ENCODE measurements at regions not wholly inside any gene's neighbourhood (a gene's known extent, or its start where the extent isn't known, plus 50 kb on each side); places are given as distances from the start of the nearest gene placed in this dataset.

DNA sequence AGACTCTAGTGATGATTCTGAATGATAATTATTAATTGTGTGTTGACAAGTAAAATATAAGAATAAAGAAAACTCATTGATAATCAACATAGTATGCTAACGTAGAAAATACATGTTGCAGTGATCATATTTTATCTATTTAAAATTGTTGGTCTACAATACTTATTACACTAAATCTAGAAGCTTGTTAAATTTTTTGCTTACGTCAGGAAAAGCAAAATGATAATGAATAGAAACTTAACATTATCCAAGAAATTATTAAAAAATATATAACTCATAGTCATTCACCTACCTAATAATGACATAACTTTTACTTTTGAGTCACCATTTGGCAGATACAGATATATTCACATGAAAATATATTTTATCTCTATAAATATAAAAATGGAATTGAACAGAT, 984.1 kb downstream of the PLOD2 start:
- Histone ChIP-seq H3K4me3 (ENCODE audit: low read length) (no peak overlapping the region), H3K9me3 (ENCODE audit: low read length) (peaks cover 6% of the 10 kb centered on the region; the same call in 1 of the 2 replicates), H3K27me3 (ENCODE audit: low read length) (no peaks in the 10 kb centered on the region), H3K9ac (ENCODE audit: low read length) (no peak overlapping the region), H2AFZ (ENCODE audit: low read length) (no peak overlapping the region), H3K4me2 (ENCODE audit: low read depth, low read length, poor library complexity, severe bottlenecking) (no peak overlapping the region), H3K4me1 (ENCODE audit: low read length) (no peaks in the 10 kb centered on the region), H4K20me1 (ENCODE audit: insufficient read depth, low read depth, low read length) (no peaks in the 10 kb centered on the region), H3K79me2 (ENCODE audit: low read length) (no peaks in the 10 kb centered on the region), H3K27ac (ENCODE audit: low read length) (no peak overlapping the region), H3K36me3 (ENCODE audit: insufficient read depth, low read length) (no peaks in the 10 kb centered on the region), H3K9me2 (replicated peaks; ENCODE audit: insufficient read depth, low read length) (no peaks in the 10 kb centered on the region)
- DNase-seq = no peak

DNA sequence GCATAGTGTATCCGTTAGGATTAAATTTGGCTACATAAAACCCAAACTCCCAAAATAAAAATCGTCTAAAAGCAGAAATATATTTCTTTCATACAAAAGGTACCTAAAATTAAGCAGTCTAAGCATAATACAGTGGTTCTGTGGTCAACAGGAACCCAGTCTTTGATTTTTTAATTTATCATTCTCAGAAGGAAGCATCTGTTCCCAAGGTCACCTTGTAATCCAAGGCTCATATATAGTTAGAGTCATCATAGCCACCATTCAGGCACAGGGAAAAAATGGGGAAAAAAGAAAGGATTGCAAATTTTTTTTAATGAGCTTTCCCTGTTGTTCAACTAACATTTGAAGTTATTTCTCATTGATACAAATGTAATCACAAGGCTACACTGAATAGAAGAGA, 983.2 kb downstream of the PLOD2 start:
- Histone ChIP-seq H2AFZ (ENCODE audit: low read length) (no peak overlapping the region), H3K4me3 (ENCODE audit: low read length) (no peak overlapping the region), H3K79me2 (ENCODE audit: low read length) (no peaks in the 10 kb centered on the region)

DNA sequence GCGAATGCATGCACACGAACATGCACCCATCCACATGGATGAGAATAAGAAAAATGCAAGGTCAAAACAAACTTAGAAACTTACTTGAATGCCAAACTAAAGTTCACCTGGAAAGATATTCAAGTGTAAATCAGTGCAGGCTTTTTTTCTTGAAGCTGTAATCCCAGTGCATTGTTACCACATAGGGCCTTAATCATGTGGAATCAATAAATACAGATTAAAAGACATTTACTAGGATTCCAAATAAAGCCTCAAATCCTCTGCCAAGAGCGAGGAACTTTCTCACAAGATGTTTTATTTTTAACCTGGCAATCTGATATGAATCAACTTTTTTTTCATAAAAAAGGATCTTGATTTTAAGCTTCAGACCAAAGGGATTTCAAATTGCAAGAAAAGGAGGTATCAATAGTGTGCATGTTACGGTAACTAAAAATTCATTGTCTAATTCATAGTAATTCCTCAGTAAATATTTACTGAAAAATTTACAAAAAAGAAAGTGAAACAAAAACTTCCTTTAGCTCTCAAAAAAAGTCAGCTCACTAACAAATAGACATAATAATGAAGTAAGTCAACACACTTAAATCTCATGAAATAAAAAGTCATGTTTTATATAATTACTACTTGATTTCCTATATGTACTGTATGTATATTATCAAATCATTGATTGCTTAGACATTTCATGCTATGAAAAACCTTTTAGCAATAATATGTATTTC, 978.6 kb downstream of the PLOD2 start:
- H3K27ac ChIP-seq (ENCODE audit: low read length) = no peak overlapping the region
- no peak overlapping the region for H3K4me2 ChIP-seq (ENCODE audit: low read depth, low read length, poor library complexity, severe bottlenecking)
- H3K9ac ChIP-seq (ENCODE audit: low read length) = no peak overlapping the region
- H4K20me1 ChIP-seq (ENCODE audit: insufficient read depth, low read depth, low read length) = no peaks in the 10 kb centered on the region
- H3K9me3 ChIP-seq (ENCODE audit: low read length) = peaks cover 10% of the 10 kb centered on the region; the same call in 1 of the 2 replicates
- no peak for DNase-seq
- H3K79me2 ChIP-seq (ENCODE audit: low read length) = no peaks in the 10 kb centered on the region
- H3K27me3 ChIP-seq (ENCODE audit: low read length) = no peaks in the 10 kb centered on the region
- H3K4me1 ChIP-seq (ENCODE audit: low read length) = no peaks in the 10 kb centered on the region
- no peaks in the 10 kb centered on the region for H3K36me3 ChIP-seq (ENCODE audit: insufficient read depth, low read length)
- H3K9me2 ChIP-seq (replicated peaks; ENCODE audit: insufficient read depth, low read length) = no peaks in the 10 kb centered on the region
- H2AFZ ChIP-seq (ENCODE audit: low read length) = no peak overlapping the region
- H3K4me3 ChIP-seq (ENCODE audit: low read length) = no peak overlapping the region

More for the DNA sequence above, 983.2 kb downstream of the PLOD2 start:
- Histone ChIP-seq H3K4me1 (ENCODE audit: low read length) (no peaks in the 10 kb centered on the region), H3K27me3 (ENCODE audit: low read length) (no peaks in the 10 kb centered on the region), H3K9me3 (ENCODE audit: low read length) (peaks cover 6% of the 10 kb centered on the region; the same call in 1 of the 2 replicates), H3K9me2 (replicated peaks; ENCODE audit: insufficient read depth, low read length) (no peaks in the 10 kb centered on the region), H3K27ac (ENCODE audit: low read length) (no peak overlapping the region), H3K4me2 (ENCODE audit: low read depth, low read length, poor library complexity, severe bottlenecking) (no peak overlapping the region), H3K36me3 (ENCODE audit: insufficient read depth, low read length) (no peaks in the 10 kb centered on the region), H4K20me1 (ENCODE audit: insufficient read depth, low read depth, low read length) (no peaks in the 10 kb centered on the region), H3K9ac (ENCODE audit: low read length) (no peak overlapping the region)
- DNase-seq = no peak

DNA sequence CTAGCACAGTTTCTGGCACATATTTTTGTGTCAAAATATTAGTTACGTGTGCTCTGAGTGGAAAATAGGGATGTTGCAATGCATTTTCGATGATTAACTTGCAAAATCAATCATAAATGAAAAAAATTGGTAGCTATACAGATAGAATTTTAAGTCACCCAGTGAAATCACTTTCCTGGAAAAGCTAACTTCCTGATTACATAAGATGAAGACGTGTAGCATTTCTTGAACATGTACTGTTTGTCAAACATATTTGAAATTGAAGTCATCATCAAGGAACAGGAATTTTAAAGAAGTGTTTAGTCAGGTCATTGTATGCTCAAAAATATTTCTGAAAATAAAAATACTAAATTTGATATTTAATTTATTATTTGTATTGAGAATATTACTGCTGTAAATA, 977.7 kb downstream of the PLOD2 start:
- no peaks in the 10 kb centered on the region for H3K27me3 ChIP-seq (ENCODE audit: low read length)
- no peak overlapping the region for H3K4me2 ChIP-seq (ENCODE audit: low read depth, low read length, poor library complexity, severe bottlenecking)
- no peaks in the 10 kb centered on the region for H3K4me1 ChIP-seq (ENCODE audit: low read length)
- no peak for DNase-seq
- no peaks in the 10 kb centered on the region for H3K79me2 ChIP-seq (ENCODE audit: low read length)
- no peaks in the 10 kb centered on the region for H3K9me2 ChIP-seq (replicated peaks; ENCODE audit: insufficient read depth, low read length)
- no peak overlapping the region for H2AFZ ChIP-seq (ENCODE audit: low read length)
- no peak overlapping the region for H3K27ac ChIP-seq (ENCODE audit: low read length)
- no peaks in the 10 kb centered on the region for H4K20me1 ChIP-seq (ENCODE audit: insufficient read depth, low read depth, low read length)
- H3K4me3 ChIP-seq (ENCODE audit: low read length) = no peak overlapping the region
- H3K36me3 ChIP-seq (ENCODE audit: insufficient read depth, low read length) = no peaks in the 10 kb centered on the region
- peaks cover 10% of the 10 kb centered on the region; the same call in 1 of the 2 replicates for H3K9me3 ChIP-seq (ENCODE audit: low read length)
- no peak overlapping the region for H3K9ac ChIP-seq (ENCODE audit: low read length)

DNA sequence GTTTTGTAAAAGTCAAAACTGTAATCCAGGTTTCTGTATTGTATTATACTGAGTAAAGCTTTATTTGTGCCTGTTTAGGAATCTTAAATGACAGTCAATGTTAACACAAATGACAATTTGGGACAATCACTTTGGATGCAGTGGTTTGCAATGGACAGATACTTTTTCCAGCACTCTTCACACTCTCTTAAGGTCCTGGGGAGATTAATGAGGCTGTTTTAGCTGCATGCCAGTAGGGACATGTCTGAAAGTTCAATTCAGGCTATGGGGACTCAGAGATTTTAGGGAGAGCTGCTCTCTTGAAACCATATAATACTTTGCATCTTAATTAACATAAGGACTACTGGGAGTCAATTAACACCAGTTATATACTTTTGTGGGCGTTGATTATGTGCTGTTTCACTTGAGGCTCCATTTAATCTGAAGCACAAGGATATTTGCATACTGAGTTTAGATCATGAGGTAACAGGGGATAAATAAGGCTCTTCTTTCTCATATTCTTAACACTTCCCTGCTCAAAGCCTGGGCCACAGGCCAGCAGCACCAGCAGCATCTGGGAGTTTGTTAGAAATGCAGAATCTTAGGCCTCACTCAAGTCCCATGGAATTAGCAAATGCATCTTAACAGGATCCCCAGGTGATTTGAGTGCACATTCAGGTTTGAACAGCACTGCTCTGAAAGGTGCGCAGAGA, 972.8 kb downstream of the PLOD2 start:
- Histone ChIP-seq H3K36me3 (ENCODE audit: insufficient read depth, low read length) (no peaks in the 10 kb centered on the region), H3K79me2 (ENCODE audit: low read length) (no peaks in the 10 kb centered on the region), H3K9me3 (ENCODE audit: low read length) (peaks cover 19% of the 10 kb centered on the region), H3K4me3 (ENCODE audit: low read length) (no peak overlapping the region), H2AFZ (ENCODE audit: low read length) (no peak overlapping the region), H3K9ac (ENCODE audit: low read length) (no peak overlapping the region), H3K4me1 (ENCODE audit: low read length) (no peaks in the 10 kb centered on the region), H3K27me3 (ENCODE audit: low read length) (no peaks in the 10 kb centered on the region), H3K4me2 (ENCODE audit: low read depth, low read length, poor library complexity, severe bottlenecking) (no peak overlapping the region), H3K9me2 (replicated peaks; ENCODE audit: insufficient read depth, low read length) (no peaks in the 10 kb centered on the region), H3K27ac (ENCODE audit: low read length) (no peak overlapping the region), H4K20me1 (ENCODE audit: insufficient read depth, low read depth, low read length) (no peaks in the 10 kb centered on the region)
- no peak for DNase-seq

DNA sequence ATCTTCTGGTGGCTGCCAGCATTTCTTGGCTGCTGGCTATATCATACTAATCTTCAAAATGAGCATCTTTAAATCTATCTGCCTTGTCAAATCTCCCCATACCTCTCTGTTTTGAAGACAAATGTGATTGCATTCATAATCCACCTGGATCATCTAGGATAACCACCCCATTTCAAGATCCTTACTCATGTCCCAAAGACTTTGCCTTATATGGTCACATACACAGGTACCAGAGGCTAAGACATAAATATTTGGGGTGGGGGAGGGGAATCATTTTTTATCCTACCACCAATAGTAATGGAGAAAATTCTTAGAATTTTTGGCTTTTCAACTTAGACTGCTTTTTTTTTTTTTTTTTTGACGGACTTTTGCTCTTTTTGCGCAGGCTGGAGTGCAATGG, 970.8 kb downstream of the PLOD2 start:
- H3K9me2 ChIP-seq (replicated peaks; ENCODE audit: insufficient read depth, low read length) = no peaks in the 10 kb centered on the region
- H3K27me3 ChIP-seq (ENCODE audit: low read length) = no peaks in the 10 kb centered on the region
- no peaks in the 10 kb centered on the region for H3K36me3 ChIP-seq (ENCODE audit: insufficient read depth, low read length)
- DNase-seq = no peak
- H3K4me3 ChIP-seq (ENCODE audit: low read length) = no peak overlapping the region
- no peak overlapping the region for H3K9ac ChIP-seq (ENCODE audit: low read length)
- H3K9me3 ChIP-seq (ENCODE audit: low read length) = peaks cover 23% of the 10 kb centered on the region
- no peak overlapping the region for H2AFZ ChIP-seq (ENCODE audit: low read length)
- H4K20me1 ChIP-seq (ENCODE audit: insufficient read depth, low read depth, low read length) = no peaks in the 10 kb centered on the region
- H3K27ac ChIP-seq (ENCODE audit: low read length) = no peak overlapping the region
- no peaks in the 10 kb centered on the region for H3K79me2 ChIP-seq (ENCODE audit: low read length)
- H3K4me1 ChIP-seq (ENCODE audit: low read length) = no peaks in the 10 kb centered on the region
- H3K4me2 ChIP-seq (ENCODE audit: low read depth, low read length, poor library complexity, severe bottlenecking) = no peak overlapping the region

DNA sequence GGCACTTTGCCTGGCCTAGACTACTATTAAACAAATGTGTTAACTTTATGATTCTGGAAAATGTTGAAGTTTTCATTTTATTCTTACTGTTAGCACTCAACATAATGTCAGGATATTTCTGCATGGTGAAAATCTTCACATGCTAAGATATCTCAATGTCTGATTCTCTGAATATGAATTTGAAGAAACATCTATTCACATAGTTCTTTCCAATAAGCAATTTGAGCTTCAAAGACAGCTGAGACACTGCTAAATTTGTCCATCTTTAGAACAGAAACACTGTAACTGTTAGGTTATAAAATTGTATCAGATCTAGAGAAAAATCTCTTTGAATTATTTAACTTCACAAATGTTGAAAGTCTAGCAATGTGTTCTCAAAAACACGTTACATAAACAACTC, 970.2 kb downstream of the PLOD2 start:
- Histone ChIP-seq H3K4me1 (ENCODE audit: low read length) (no peaks in the 10 kb centered on the region), H3K4me2 (ENCODE audit: low read depth, low read length, poor library complexity, severe bottlenecking) (no peak overlapping the region), H3K9me2 (replicated peaks; ENCODE audit: insufficient read depth, low read length) (no peaks in the 10 kb centered on the region), H4K20me1 (ENCODE audit: insufficient read depth, low read depth, low read length) (no peaks in the 10 kb centered on the region), H3K79me2 (ENCODE audit: low read length) (no peaks in the 10 kb centered on the region), H3K27ac (ENCODE audit: low read length) (no peak overlapping the region), H3K4me3 (ENCODE audit: low read length) (no peak overlapping the region), H3K9ac (ENCODE audit: low read length) (no peak overlapping the region), H3K9me3 (ENCODE audit: low read length) (peaks cover 24% of the 10 kb centered on the region), H3K36me3 (ENCODE audit: insufficient read depth, low read length) (no peaks in the 10 kb centered on the region), H2AFZ (ENCODE audit: low read length) (no peak overlapping the region), H3K27me3 (ENCODE audit: low read length) (no peaks in the 10 kb centered on the region)
- no peak for DNase-seq

DNA sequence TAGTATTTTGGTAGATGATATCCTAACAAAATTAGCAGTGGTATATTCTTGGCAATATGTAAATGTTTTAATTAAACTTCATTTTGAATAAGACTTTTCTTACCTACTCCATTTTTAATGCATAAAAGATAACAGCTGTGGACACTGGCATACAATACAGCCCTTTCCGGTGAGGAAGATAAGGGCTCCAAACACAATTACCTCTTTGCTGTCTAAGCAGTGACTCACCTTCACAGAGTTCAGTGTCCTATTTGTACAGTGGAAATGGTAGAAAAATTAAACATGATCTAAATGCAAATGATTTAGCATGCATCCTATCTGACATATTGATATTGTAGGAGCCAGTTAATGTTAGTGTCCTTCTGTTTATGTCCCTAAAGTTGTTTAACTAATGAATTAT, 969.4 kb downstream of the PLOD2 start:
- Histone ChIP-seq H3K9ac (ENCODE audit: low read length) (no peak overlapping the region), H3K36me3 (ENCODE audit: insufficient read depth, low read length) (no peaks in the 10 kb centered on the region), H3K9me2 (replicated peaks; ENCODE audit: insufficient read depth, low read length) (no peaks in the 10 kb centered on the region), H2AFZ (ENCODE audit: low read length) (no peak overlapping the region), H3K27ac (ENCODE audit: low read length) (no peak overlapping the region), H3K4me3 (ENCODE audit: low read length) (no peak overlapping the region), H3K4me2 (ENCODE audit: low read depth, low read length, poor library complexity, severe bottlenecking) (no peak overlapping the region), H4K20me1 (ENCODE audit: insufficient read depth, low read depth, low read length) (no peaks in the 10 kb centered on the region), H3K27me3 (ENCODE audit: low read length) (no peaks in the 10 kb centered on the region), H3K4me1 (ENCODE audit: low read length) (no peaks in the 10 kb centered on the region), H3K79me2 (ENCODE audit: low read length) (no peaks in the 10 kb centered on the region), H3K9me3 (ENCODE audit: low read length) (peaks cover 20% of the 10 kb centered on the region)
- DNase-seq = no peak

Measured in Karpas-422 (cell line).